Fibroblast of skin of right biceps (primary cell): ENCODE measurements at regions not wholly inside any gene's neighbourhood (a gene's known extent, or its start where the extent isn't known, plus 50 kb on each side); places are given as distances from the start of the nearest gene placed in this dataset.
A peak's percentile ranks its signal among the peaks of the same experiment; 100 is the strongest.
"Not testable (repeated sequence)": the region's sequence is repeated elsewhere in the genome, so short reads cannot be mapped to it uniquely, and the experiment has no call there.

Source experiments
- DNase-seq: peaks from one replicate; pipeline ENCODE4 v3.0.0-alpha.2; 2013

DNA sequence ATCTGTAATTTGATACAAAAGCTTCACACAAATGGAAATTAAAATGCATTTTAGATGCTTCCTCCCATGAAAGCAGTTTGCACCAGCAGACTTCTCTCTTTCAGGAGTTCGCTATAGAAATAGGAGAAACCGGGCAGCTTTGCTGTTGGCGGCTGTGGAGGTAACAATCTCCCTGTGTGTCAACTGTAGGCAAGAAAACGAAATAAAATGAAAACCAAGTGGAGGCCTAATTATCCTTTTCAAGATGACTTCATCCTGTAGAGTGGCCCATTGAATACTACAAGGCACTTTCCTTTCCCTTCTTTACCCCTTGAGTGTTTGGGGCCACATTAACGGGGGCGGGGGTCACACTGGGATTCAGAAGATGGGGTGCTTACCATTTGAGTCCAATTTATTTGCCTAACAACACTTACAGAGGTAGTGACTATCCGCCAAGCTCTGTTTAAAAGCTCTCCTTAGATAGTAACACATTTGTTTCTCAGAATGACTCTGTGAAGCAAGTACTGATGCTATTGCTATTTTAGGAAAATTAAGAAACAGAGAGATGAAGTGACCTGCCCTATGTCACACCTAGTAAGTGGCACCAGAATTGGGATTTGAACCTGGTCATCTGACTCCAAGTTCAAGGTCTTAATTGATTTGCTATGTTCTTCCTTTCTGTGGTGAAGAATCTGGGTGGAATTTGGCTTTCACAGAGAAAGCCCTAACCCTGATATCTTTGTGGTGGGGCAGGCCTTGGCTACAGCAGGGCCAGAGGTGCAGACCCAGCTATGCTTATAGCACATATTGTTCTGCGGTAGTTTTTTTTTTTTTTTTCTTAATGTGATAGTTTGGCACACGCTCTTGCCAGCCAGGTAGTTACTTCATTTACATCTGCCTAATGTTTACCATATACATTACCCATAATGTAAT, 125.5 kb upstream of the MPHOSPH6 start:
- no peak for DNase-seq

DNA sequence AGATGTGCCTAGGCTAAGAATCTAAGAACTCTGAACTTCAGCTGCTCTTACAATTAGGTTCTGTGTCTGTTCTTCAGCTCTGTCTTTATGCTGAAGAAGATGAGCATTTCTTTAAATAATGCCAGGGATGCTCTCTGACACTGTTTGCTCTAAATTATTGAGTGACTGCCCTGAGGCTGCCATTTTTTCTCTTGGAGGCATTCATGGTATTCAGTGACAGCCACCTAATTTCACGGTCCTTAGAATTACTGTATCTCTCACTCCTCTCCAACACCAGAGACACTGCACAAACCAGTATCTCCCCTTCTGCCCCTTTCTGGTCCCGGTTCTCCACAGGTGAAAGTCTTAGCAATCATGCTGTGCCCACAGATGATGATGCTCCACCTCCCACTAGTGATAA, 123.6 kb upstream of the MPHOSPH6 start:
- no peak for DNase-seq

DNA sequence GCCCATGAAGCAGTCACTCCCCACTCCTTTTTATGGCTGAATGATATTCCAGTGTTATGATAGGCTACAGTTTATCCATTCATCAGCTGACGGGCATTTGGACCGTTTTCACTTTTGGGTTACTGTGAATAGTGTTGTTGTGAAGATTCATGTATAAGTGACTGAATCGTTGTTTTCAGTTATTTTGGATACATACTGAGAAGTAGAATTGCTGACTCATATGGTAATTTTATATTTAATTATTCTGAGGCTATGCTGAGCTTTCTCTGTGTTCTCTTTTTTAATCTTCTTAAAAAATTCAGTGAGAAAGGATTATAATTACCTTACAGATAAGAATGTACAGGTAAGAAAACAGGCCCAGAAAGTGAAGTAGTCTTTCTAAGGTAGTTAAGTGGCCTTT, 117.9 kb upstream of the MPHOSPH6 start:
- no peak for DNase-seq

DNA sequence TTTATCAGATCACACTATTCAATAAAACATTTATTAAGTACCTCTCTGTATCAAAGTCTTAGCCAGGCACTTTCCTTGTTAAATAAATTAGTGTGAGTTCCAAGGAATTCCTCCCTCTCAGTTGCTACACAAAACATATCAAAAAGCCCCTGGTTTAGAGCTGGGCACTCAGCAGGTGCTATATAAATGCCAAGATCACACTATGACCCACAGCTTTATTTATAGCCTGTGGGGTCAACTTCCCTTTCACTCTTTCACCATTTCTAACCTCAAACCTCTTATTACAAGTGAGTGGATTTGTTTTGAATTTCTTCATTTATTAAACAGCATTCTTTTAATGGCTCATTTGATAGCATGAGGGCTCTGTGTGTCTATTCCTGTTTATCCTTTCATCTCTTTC, 112.6 kb upstream of the MPHOSPH6 start:
- no peak for DNase-seq

DNA sequence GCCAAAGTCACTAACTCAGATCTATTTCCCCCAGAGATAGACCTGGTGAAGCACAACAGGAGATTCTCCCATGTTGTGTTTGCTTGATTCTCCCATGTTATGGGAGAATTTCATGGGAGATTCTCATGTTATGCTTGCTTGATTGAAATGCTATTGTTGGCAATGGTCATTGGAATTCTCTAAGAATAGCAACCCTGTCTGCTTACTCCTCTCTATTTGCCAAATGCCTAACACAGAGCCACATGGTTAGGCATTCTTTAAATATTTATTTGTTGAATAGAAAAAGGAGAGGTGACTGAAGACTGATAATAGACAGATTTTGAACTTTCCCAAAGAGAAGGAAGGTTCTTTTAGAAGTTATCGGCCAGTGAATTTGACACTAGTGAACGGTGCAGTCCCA, 111.5 kb upstream of the MPHOSPH6 start:
- DNase-seq = no peak

DNA sequence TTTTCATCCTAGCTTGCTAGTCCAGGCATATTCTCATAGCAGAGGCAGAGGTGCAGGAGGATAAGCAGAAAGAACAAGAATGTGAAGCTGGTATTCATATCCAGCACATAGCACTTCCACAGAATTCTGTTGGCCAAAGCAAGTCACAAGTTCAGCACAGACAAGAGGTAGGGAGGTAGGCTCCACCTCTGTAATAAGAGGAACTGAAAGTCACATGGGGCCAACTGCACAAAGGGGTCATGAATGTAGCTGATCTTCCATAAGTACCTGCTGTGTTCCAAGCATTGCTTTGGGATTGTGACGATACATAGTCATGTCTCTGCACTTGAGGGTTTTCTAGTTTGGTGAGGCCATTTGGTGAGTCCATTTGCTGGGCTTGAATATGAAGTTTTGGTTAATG, 110.8 kb upstream of the MPHOSPH6 start:
- no peak for DNase-seq

DNA sequence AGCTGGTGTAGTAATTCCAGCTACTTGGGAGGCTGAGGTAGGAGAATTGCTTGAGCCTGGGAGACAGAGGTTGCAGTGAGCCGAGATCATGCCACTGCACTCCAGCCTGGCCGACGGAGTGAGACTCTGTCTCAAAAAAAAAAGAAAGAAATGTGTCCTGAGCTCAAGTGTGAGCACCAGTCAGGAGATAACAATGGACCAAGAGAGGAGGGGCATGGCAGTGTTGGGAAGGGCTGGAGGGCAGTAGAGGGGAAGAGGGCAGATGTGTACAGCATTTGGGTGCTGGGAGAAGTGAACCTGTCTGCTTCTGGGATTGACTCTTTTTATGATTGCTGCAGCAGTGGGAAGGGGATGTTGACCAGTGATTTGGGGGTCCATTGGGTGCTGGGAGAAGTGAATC, 105.3 kb upstream of the MPHOSPH6 start:
- not testable (repeated sequence) for DNase-seq

DNA sequence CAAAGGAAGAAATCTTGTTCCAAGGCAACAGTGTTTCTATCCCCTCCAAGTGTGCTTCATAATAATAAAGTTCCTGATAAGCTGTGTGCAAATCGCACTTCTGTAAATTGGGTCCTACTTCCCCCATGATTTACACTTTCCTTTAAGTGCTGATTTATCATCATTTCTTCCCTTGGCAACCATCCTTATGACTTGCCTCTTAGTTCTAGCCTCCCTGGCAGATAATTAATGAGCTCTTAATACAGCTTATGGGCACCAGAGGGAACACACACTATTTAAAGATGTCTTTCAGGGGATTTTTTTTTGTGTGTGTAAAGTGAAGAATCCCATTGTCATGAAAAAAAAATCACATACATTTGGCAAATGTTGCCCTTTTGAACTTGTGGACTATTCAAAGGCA, 101.6 kb upstream of the MPHOSPH6 start:
- no peak for DNase-seq

DNA sequence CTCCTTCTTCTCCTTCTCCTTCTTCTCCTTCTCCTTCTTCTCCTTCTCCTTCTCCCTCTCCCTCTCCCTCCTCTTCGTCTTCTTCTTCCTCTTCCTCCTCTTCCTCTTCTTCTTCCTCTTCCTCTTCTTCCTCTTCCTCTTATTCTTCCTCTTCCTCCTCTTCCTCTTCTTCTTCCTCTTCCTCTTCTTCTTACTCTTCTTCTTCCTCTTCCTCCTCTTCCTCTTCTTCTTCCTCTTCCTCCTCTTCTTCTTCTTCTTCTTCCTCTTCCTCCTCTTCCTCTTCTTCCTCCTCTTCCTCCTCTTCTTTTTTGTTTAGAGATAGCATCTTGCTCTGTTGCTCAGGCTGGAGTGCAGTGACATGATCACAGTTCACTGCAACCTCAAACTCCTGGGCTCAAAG, 97.7 kb upstream of the MPHOSPH6 start:
- DNase-seq = not testable (repeated sequence)

DNA sequence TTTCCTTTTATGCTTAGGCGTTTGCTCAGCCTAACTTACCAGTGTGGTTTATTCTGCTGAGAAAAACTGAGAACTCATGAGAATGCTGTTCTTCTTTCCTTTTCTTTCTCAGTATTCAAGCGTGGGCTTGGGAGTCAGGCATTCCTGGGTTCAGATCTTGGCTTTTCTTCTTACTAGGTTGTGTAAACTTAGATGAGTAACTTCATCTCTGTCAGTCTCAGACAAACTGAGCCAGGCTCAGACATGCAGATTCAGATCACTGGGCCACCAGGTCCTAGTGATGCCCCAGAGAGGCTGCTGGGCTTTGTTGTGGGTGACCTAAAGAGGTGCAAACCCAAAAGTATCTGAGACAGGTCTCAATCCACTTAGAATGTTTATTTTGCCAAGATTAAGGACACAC, 95.8 kb upstream of the MPHOSPH6 start:
- DNase-seq = no peak

DNA sequence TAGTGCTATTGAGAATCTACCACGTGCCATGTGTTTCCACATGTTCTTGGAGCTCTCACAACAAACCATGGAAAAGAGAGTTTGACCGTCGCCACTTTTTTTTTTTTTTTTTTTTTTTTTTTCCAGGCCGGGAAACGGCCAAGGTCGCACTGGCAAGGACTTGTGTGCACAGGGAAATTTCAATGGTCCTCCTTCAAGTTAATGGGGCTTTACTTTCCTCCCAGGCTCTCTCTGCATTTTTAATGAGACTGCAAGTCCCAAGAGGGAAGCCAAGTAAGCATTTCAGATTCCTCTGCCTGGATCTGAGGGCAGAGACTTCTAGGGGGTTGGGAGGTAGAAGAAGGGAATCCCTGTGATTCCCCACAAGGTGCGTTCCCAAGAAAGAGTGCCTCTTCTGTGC, 94.7 kb upstream of the MPHOSPH6 start:
- DNase-seq = no peak

DNA sequence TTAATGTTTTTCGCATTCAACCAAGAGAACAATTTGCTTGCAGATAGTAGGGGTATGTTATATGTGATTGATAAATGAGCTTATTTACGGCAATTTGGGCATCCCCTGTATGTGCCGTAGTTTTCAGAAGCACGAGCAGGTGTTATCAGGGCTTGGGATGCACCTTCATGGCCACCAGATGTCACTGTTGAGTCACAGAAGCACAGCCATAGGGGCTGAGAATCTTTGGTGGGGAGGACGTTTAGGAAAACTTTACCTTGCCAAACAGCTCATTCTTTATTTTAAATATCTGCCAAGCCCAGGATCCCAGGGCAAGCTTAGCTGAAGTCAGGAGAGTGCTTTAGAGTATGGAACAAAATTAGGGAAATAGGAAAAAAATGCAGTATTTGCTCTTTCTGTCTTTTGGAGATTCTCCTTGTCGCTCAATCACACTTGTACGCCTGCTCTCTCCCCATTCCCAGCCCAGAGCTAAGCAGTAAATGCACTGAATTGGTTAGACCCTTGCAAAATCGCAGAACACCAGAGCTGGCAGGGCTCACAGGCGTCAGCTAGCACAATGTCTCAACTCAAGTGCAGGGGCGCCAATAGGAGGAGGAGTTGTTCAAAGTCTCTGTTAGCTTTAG, 93.6 kb upstream of the MPHOSPH6 start:
- DNase-seq = peak; percentile 47

DNA sequence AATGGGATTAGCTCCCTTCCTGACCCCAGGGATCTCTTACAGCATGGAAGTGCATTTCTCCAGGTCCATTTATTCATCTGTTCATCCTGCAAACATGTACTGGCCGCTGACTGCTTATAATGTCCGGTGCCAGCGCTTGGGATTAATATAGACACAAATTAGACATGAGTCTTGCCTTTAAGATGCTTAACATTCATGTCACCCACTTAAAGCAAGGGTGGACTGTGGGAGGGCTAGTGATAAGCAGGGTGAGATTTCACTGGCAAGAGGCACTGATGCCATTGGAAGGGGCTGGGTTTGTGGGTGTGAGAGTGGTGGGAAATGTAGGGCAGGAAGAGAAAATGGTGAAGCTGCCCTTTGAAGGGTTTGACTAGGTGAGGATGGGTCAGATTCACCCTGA, 92.2 kb upstream of the MPHOSPH6 start:
- no peak for DNase-seq

DNA sequence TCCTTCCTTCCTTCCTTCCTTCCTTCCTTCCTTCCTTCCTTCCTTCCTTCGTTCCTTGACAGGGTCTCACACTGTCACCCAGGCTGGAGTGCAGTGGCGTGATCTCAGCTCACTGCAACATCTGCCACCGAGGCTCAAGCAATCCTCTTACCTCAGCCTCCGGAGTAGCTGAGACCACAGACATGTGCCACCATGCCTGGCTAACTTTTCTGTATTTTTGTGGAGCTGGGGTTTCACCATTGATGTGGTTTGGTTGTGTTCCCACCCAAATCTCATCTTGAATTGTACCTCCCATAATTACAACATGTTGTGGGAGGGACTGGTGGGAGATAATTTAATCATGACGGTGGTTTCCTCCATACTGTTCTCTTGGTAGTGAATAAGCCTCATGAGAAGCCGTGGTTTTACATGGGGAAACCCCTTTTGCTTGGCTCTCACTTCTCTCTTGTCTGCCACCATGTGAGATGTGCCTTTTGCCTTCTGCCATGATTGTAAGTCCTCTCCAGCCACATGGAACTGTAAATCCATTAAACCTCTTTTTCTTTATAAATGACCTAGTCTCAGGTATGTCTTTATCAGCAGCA, 90.3 kb upstream of the MPHOSPH6 start:
- no peak for DNase-seq

DNA sequence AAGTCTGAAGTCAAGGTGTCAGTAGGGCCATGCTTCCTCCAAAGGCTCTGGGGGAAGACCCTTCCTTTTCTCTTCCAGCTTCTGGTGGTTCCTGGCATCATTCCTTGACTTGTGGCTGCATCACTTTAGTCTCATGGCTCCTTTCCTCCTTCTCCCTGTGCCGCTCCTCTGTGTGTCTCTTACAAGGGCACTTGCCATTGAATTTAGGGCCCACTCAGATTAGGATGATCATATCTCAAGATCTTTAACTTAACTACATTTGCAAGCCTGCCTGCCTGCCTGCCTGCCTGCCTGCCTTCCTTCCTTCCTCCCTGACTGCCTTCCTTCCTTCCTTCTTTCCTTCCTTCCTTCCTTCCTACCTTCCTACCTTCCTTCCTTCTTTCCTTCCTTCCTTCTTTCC, 89.7 kb upstream of the MPHOSPH6 start:
- no peak for DNase-seq

DNA sequence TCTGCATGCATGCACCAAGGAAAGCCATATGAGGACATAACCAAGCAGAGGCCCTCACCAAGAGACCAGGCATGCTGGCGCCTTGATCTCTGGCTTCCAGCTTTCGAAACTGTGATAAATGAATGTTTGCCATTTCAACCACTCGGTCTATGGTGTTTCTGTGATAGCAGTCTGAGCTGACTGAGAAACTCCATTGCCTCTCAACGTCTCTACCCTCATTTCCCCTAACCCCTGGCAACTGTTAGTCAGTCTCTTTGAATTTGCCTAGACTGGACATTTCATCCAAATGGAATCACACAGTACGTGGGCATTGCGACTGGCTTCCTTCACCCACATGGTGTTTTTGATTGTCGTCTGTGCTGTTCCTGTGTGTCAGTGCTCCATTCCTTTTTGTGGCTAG, 88.0 kb upstream of the MPHOSPH6 start:
- DNase-seq = no peak

DNA sequence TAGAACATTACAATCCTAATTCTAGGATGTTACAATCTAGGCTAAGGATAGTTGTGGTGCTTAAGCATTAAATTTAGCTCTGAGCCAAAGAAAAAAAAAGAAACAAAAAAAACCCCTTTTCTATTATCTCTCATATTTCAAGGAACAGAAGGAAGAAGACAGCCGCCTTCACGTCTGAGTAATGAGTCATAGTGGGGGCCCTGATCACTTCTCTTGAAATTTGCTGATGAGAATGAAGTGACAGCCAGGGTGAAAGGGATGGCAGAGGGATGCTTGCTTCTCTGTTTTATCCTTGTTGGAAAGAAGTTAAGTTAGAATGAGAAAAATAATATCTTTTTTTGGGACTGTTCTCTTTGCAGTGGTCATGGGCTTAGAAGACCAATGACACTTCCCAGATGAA, 82.6 kb upstream of the MPHOSPH6 start:
- DNase-seq = no peak

DNA sequence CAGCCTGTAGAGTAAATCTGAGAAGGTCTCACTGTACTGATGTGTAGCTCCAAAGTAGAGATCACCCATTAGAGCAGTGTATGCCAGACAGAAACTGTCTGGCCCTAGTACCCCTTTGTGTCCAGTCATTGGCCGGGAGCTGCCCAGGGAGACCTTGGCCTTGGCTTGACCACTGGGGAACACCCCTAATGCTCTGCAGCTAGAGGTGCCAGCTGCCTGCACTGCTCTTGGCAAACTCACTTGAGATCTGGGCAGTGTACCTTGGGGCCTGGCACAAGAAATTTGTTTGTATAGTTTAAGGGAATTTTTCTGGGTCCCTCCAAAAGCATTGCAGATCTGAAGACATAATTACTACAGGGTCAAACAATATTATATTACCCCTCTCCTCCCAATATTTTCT, 78.7 kb upstream of the MPHOSPH6 start:
- DNase-seq = no peak

DNA sequence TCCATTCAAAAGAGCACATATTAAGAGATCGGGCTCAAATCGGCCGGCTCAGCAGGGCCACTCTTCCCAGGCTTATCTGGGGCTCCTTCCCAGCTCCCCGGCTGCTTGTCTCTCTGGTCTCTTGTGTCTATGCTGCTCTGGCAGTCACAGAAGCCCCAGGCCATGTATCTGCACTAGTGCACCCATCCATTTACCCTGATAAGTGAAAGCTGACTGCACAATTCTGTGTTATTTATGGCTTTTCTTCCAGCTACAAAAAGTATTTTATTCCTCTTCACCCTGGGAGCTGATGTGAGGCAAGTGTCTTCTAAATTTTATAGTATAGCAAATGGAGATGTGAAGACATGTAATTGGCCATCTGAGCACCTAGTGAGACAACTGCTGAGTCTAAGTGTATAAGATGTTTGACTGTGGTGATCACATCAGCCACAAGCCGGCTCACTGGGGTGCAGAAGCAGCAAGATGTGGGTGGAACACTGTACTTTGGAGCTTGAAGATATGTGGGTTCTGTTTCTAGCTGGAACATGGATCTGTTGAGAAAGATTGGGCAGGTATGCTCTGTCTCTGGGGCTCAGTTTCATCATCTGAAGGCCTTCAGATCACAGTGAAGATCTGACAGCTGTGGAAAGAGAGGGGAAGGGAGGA, 78.1 kb upstream of the MPHOSPH6 start:
- no peak for DNase-seq

DNA sequence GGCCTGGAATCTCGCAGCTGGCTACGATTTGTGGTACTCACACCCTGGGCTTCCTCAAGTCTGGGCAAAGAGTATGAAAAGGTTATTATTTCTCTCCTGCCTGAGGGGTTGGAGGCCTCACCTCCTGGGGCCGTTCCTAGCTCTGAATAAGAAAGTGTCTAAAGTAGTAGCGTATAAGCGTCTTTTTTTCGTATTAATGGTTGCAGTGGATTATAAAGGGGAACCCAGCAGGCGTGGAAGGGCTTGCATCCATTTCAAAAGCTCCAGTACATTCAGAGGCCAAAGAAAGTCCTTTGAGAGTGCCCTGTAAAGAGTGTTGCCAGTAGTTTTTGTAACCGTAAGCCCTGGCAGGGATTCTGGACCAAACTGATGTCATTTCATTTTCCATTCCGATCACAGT, 72.2 kb upstream of the MPHOSPH6 start:
- DNase-seq = no peak

DNA sequence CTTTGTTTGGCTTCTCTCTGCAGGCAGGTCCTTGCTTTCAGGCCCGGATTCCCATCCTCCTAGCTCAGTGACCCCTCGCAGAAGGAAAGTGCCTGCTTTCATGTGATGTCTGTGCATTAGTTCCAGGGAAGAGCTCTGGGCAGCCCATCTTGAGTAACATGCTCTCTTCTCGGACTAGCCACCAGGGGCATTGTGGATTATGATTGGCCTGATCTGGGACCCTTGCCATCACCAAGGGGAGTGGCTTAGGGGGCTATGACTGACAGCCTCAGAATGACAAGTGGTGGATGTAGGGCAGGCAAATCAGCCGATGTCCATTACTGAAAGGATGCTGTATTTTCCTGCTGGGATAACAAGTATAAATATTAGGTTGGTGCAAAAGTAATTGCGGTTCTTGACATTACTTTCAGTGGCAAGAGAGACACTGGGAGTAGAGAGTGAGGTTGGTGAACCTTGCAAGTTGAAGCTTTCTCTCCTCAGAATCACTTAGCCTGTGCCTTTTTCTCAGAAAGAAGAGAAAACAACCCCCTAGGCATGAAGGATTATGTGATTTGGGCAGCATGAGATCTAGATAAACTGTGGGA, 71.5 kb upstream of the MPHOSPH6 start:
- no peak for DNase-seq

DNA sequence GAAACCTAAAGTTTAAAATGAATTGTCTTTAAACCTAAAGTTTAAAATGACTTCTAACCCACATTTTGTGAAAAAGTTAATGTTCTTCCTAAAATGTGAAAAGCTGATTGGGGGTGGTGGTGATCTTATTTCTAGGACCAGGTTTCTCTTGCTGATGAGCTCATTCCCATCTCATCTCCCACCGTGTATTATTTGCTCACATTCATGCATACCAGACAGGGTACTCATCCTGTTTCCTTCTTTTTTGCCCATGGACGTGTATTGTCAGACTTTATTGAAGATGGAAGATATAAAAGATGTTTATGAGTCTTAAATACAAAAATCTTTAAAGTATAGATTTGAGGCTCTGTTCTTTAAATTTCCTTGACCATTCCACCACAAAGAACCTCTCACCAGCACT, 70.1 kb upstream of the MPHOSPH6 start:
- peak; percentile 12 for DNase-seq

DNA sequence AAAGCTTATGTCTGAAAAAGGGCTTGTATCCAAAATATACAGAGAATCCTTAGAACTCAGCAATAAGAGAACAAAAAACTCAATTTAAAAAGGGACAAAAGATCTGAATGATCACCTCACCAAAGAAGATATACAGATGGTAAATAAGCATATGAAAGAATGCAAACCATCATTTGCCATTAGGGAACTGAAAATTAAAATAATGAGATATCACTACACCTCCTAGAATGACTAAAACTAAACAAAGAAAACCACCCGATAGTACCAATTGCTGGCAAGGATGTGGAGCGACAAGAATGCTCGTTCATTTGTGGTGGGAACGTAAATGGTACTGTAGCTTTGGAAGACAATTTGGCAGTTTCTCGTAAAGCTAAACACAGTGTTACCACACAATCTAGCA, 66.9 kb upstream of the MPHOSPH6 start:
- no peak for DNase-seq
